ENCODE measurements at regions not wholly inside any gene's neighbourhood (a gene's known extent, or its start where the extent isn't known, plus 50 kb on each side); places are given as distances from the start of the nearest gene placed in this dataset.

GRCh38 chr5:103904651-103905050, 342.1 kb upstream of the NUDT12 start:
- no peak for TF ChIP-seq CTCF (conservative IDR thresholded peaks at IDR 0.05; ENCODE audit: low read depth, low read length)
- DNase-seq (ENCODE audit: low read depth): no peak
- no peak overlapping the region for H3K4me3 ChIP-seq (ENCODE audit: low read depth, low read length)

- no peak for DNase-seq (ENCODE audit: low read depth)
- TF ChIP-seq CTCF (conservative IDR thresholded peaks at IDR 0.05; ENCODE audit: low read depth, low read length): no peak
These were observed 340.3 kb upstream of the NUDT12 start for GRCh38 chr5:103902893-103903292.

GRCh38 chr5:103901885-103902284, 339.3 kb upstream of the NUDT12 start:
- TF ChIP-seq CTCF (conservative IDR thresholded peaks at IDR 0.05; ENCODE audit: low read depth, low read length): no peak
- no peak overlapping the region for H3K4me3 ChIP-seq (ENCODE audit: low read depth, low read length)
- DNase-seq (ENCODE audit: low read depth): peak; percentile 4

More at GRCh38 chr5:103902893-103903292, 340.3 kb upstream of the NUDT12 start:
- no peak overlapping the region for H3K4me3 ChIP-seq (ENCODE audit: low read depth, low read length)

GRCh38 chr5:103896593-103896992, 334.0 kb upstream of the NUDT12 start:
- TF ChIP-seq CTCF (conservative IDR thresholded peaks at IDR 0.05; ENCODE audit: low read depth, low read length): no peak
- no peak for DNase-seq (ENCODE audit: low read depth)
- no peak overlapping the region for H3K4me3 ChIP-seq (ENCODE audit: low read depth, low read length)

- no peak for TF ChIP-seq CTCF (conservative IDR thresholded peaks at IDR 0.05; ENCODE audit: low read depth, low read length)
- DNase-seq (ENCODE audit: low read depth): no peak
- no peak overlapping the region for H3K4me3 ChIP-seq (ENCODE audit: low read depth, low read length)
These were observed 333.1 kb upstream of the NUDT12 start for GRCh38 chr5:103895738-103896137.

GRCh38 chr5:103894882-103895281, 332.3 kb upstream of the NUDT12 start:
- peak; percentile 11 for DNase-seq (ENCODE audit: low read depth)
- H3K4me3 ChIP-seq (ENCODE audit: low read depth, low read length): no peak overlapping the region
- no peak for TF ChIP-seq CTCF (conservative IDR thresholded peaks at IDR 0.05; ENCODE audit: low read depth, low read length)

GRCh38 chr5:103891151-103891550, 328.6 kb upstream of the NUDT12 start:
- no peak for DNase-seq (ENCODE audit: low read depth)
- H3K4me3 ChIP-seq (ENCODE audit: low read depth, low read length): no peak overlapping the region
- TF ChIP-seq CTCF (conservative IDR thresholded peaks at IDR 0.05; ENCODE audit: low read depth, low read length): no peak

Measured in choroid plexus epithelial cell (primary cell).